K562 (cell line): ENCODE measurements at regions not wholly inside any gene's neighbourhood (a gene's known extent, or its start where the extent isn't known, plus 50 kb on each side); places are given as distances from the start of the nearest gene placed in this dataset.

Experiments
- FOXP1 ChIP-seq: sonication (generic); formaldehyde crosslinking; IDR thresholded peaks from 2 replicates; pipeline ENCODE4 v1.8.0; 2022; ENCODE audit warnings: mild to moderate bottlenecking, missing genetic modification reagents
- KLF6 ChIP-seq: fragments of 250-450 bp; sonication (Bioruptor Pico); IDR thresholded peaks from 2 replicates; pipeline ENCODE4 v1.4.0; 2020; ENCODE audit warnings: mild to moderate bottlenecking, moderate library complexity, borderline replicate concordance

DNA sequence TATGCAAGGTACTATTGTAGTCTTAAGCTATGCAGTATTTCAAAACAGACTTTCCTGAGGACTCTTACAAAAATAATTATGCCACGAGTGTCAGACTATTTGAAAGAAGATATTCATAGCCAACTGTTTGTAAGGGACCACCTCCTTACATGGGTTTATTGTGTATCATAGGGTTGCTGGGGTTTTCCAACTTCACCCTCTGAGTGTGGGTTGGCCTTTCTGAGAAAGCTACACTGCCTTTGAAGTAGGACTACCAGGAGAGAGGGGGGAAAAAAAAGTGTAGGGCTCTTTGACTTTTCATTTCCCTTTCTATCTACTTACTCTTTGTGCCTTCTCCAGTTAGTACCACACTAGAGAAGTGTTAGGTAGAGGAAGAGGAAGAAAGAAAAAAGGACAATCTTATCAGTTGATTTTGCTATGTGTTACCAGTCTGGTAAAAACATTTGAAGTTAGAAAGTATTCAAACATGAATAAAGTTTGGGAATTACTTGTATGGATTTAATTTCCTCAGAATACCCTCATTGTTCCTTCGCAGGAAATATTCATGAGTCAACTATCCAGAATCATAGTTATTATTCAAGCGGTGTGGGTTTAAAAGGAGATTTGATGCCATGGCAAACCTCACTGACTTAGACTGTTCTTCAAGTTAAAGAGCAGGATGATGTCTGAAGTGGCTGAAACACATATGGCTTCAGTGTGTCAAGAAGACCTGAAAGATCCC is 329.3 kb upstream of the THBS1 start:
- no peak for TF ChIP-seq KLF6 (CRISPR knock-in tag)
- TF ChIP-seq FOXP1 = no peak
